ENCODE measurements at regions not wholly inside any gene's neighbourhood (a gene's known extent, or its start where the extent isn't known, plus 50 kb on each side); places are given as distances from the start of the nearest gene placed in this dataset.
"Not testable (repeated sequence)": the region's sequence is repeated elsewhere in the genome, so short reads cannot be mapped to it uniquely, and the experiment has no call there.

- Mint-ChIP-seq H3K27me3 (ENCODE audit: insufficient read depth, unreplicated experiment) (no peaks in the 10 kb centered on the region), H3K4me3 (ENCODE audit: unreplicated experiment) (no peak overlapping the region), H3K4me1 (ENCODE audit: insufficient read depth, unreplicated experiment) (no peaks in the 10 kb centered on the region), H3K27ac (ENCODE audit: low read depth, unreplicated experiment) (no peak overlapping the region), H3K9me3 (ENCODE audit: unreplicated experiment) (peaks cover 15% of the 10 kb centered on the region), H3K36me3 (ENCODE audit: insufficient read depth, unreplicated experiment) (no peaks in the 10 kb centered on the region)
- CTCF ChIA-PET: no interaction called here
- intact Hi-C loops (cut with micrococcal nuclease): no loop called here
- DNase-seq (ENCODE audit: unreplicated experiment): no peak
- BruUV-seq (replicated peaks): no TSS peak
- POLR2A ChIA-PET: no interaction called here
- TF ChIP-seq CTCF (IDR thresholded peaks at IDR 0.05; ENCODE audit: unreplicated experiment): no peak
Measured at GRCh38 chr5:85990998-85991397, 626.7 kb upstream of the COX7C start.

- DNase-seq (ENCODE audit: unreplicated experiment); intact Hi-C loops (cut with micrococcal nuclease); BruUV-seq (replicated peaks); CTCF ChIA-PET; H3K27me3 Mint-ChIP-seq (ENCODE audit: insufficient read depth, unreplicated experiment); POLR2A ChIA-PET; H3K36me3 Mint-ChIP-seq (ENCODE audit: insufficient read depth, unreplicated experiment); H3K4me1 Mint-ChIP-seq (ENCODE audit: insufficient read depth, unreplicated experiment); H3K27ac Mint-ChIP-seq (ENCODE audit: low read depth, unreplicated experiment); H3K4me3 Mint-ChIP-seq (ENCODE audit: unreplicated experiment): not testable (repeated sequence)
- peaks cover 15% of the 10 kb centered on the region for H3K9me3 Mint-ChIP-seq (ENCODE audit: unreplicated experiment)
Measured at GRCh38 chr5:85994653-85995052, 623.1 kb upstream of the COX7C start.

- no TSS peak for BruUV-seq (replicated peaks)
- Mint-ChIP-seq H3K27ac (ENCODE audit: low read depth, unreplicated experiment) (no peak overlapping the region), H3K27me3 (ENCODE audit: insufficient read depth, unreplicated experiment) (no peaks in the 10 kb centered on the region), H3K4me3 (ENCODE audit: unreplicated experiment) (no peak overlapping the region), H3K9me3 (ENCODE audit: unreplicated experiment) (peaks cover 22% of the 10 kb centered on the region), H3K36me3 (ENCODE audit: insufficient read depth, unreplicated experiment) (no peaks in the 10 kb centered on the region), H3K4me1 (ENCODE audit: insufficient read depth, unreplicated experiment) (no peaks in the 10 kb centered on the region)
- no peak for DNase-seq (ENCODE audit: unreplicated experiment)
- POLR2A ChIA-PET: no interaction called here
- intact Hi-C loops (cut with micrococcal nuclease): no loop called here
- no peak for TF ChIP-seq CTCF (IDR thresholded peaks at IDR 0.05; ENCODE audit: unreplicated experiment)
- CTCF ChIA-PET: no interaction called here
Measured at GRCh38 chr5:85998656-85999055, 619.1 kb upstream of the COX7C start.

- Mint-ChIP-seq H3K36me3 (ENCODE audit: insufficient read depth, unreplicated experiment) (peaks cover 5% of the 10 kb centered on the region), H3K27me3 (ENCODE audit: insufficient read depth, unreplicated experiment) (no peaks in the 10 kb centered on the region), H3K27ac (ENCODE audit: low read depth, unreplicated experiment) (no peak overlapping the region), H3K4me3 (ENCODE audit: unreplicated experiment) (no peak overlapping the region), H3K9me3 (ENCODE audit: unreplicated experiment) (peaks cover 29% of the 10 kb centered on the region), H3K4me1 (ENCODE audit: insufficient read depth, unreplicated experiment) (no peaks in the 10 kb centered on the region)
- ChIA-PET POLR2A (no interaction called here), CTCF (no interaction called here)
- intact Hi-C loops (cut with micrococcal nuclease): no loop called here
- no peak for DNase-seq (ENCODE audit: unreplicated experiment)
- no peak for TF ChIP-seq CTCF (IDR thresholded peaks at IDR 0.05; ENCODE audit: unreplicated experiment)
- BruUV-seq (replicated peaks): no TSS peak
Measured at GRCh38 chr5:86008293-86008692, 609.4 kb upstream of the COX7C start.

GRCh38 chr5:86008704-86009103, 609.0 kb upstream of the COX7C start:
- intact Hi-C loops (cut with micrococcal nuclease): no loop called here
- BruUV-seq (replicated peaks): no TSS peak
- TF ChIP-seq CTCF (IDR thresholded peaks at IDR 0.05; ENCODE audit: unreplicated experiment): no peak
- H3K9me3 Mint-ChIP-seq (ENCODE audit: unreplicated experiment): peaks cover 29% of the 10 kb centered on the region
- ChIA-PET POLR2A (no interaction called here), CTCF (no interaction called here)
- H3K27ac Mint-ChIP-seq (ENCODE audit: low read depth, unreplicated experiment): no peak overlapping the region
- DNase-seq (ENCODE audit: unreplicated experiment): no peak
- H3K27me3 Mint-ChIP-seq (ENCODE audit: insufficient read depth, unreplicated experiment): no peaks in the 10 kb centered on the region
- no peak overlapping the region for H3K4me3 Mint-ChIP-seq (ENCODE audit: unreplicated experiment)
- H3K36me3 Mint-ChIP-seq (ENCODE audit: insufficient read depth, unreplicated experiment): peaks cover 5% of the 10 kb centered on the region
- H3K4me1 Mint-ChIP-seq (ENCODE audit: insufficient read depth, unreplicated experiment): no peaks in the 10 kb centered on the region

Measured in MCF 10A (cell line).